WTC11 (cell line): ENCODE measurements at regions not wholly inside any gene's neighbourhood (a gene's known extent, or its start where the extent isn't known, plus 50 kb on each side); places are given as distances from the start of the nearest gene placed in this dataset.

Experiments
- ATAC-seq: fragments of 200-7000 bp; cut with Tn5 transposase; 2 replicates; pipeline ENCODE4 v1.10.0; 2021; ENCODE audit warnings: mild to moderate bottlenecking, moderate library complexity
- CTCF ChIA-PET: fragments of 300-600 bp; sonication (Branson Sonifier 250); formaldehyde crosslinking; loops from one replicate; lab custom pipeline; 2021; ENCODE audit warnings: antibody characterized with exemption; lab: Charles Lee
- POLR2A ChIA-PET: fragments of 350-600 bp; sonication (Branson Sonifier 250); formaldehyde crosslinking; loops from one replicate; lab custom pipeline; 2021; ENCODE audit warnings: antibody characterized with exemption; lab: Charles Lee
- DNase-seq: peaks from one replicate; pipeline ENCODE4 v3.0.0; 2021; ENCODE audit warnings: low spot score
- H3K27ac Mint-ChIP-seq: 2 replicates; pipeline ENCODE4 v1.8.0; 2021; ENCODE audit warnings: mixed read lengths
- H3K27me3 Mint-ChIP-seq: 2 replicates; pipeline ENCODE4 v1.8.0; 2021; ENCODE audit warnings: low read depth, mild to moderate bottlenecking, moderate library complexity, mixed read lengths
- H3K36me3 Mint-ChIP-seq: 2 replicates; pipeline ENCODE4 v1.8.0; 2021; ENCODE audit warnings: mixed read lengths
- H3K4me1 Mint-ChIP-seq: 2 replicates; pipeline ENCODE4 v1.8.0; 2022; ENCODE audit warnings: mixed read lengths
- H3K4me3 Mint-ChIP-seq: 2 replicates; pipeline ENCODE4 v1.8.0; 2021; ENCODE audit warnings: mild to moderate bottlenecking, moderate library complexity, mixed read lengths
- H3K9me3 Mint-ChIP-seq: 2 replicates; pipeline ENCODE4 v1.8.0; 2021; ENCODE audit warnings: mixed read lengths
- CREM ChIP-seq: sonication (generic); formaldehyde crosslinking; IDR thresholded peaks from 2 replicates; pipeline ENCODE4 v1.8.1; 2022; ENCODE audit warnings: mild to moderate bottlenecking, missing genetic modification reagents, moderate library complexity
- ESRRA ChIP-seq: sonication (generic); formaldehyde crosslinking; IDR thresholded peaks from 2 replicates; pipeline ENCODE4 v1.8.1; 2022; ENCODE audit warnings: mild to moderate bottlenecking, missing genetic modification reagents, borderline replicate concordance
- NFYB ChIP-seq: sonication (generic); formaldehyde crosslinking; conservative IDR thresholded peaks from 2 replicates; pipeline ENCODE4 v1.8.0; 2022; ENCODE audit warnings: low read depth, missing genetic modification reagents
- OVOL2 ChIP-seq: fragments of 250-450 bp; sonication (Bioruptor Pico); IDR thresholded peaks from 2 replicates; pipeline ENCODE4 v1.9.0; 2021; ENCODE audit warnings: mild to moderate bottlenecking, borderline replicate concordance
- RELA ChIP-seq: sonication (generic); formaldehyde crosslinking; IDR thresholded peaks from 2 replicates; pipeline ENCODE4 v1.8.1; 2022; ENCODE audit warnings: missing genetic modification reagents, mild to moderate bottlenecking, borderline replicate concordance
- TCF7 ChIP-seq: sonication (generic); formaldehyde crosslinking; IDR thresholded peaks from 2 replicates; pipeline ENCODE4 v1.8.0; 2022; ENCODE audit warnings: mild to moderate bottlenecking, low read depth, missing genetic modification reagents, moderate library complexity
- TEAD4 ChIP-seq: sonication (generic); formaldehyde crosslinking; IDR thresholded peaks from 2 replicates; pipeline ENCODE4 v1.8.0; 2022; ENCODE audit warnings: mild to moderate bottlenecking, missing genetic modification reagents
- TP53 ChIP-seq: sonication (generic); formaldehyde crosslinking; IDR thresholded peaks from 2 replicates; pipeline ENCODE4 v1.8.1; 2023; ENCODE audit warnings: mild to moderate bottlenecking, missing genetic modification reagents
- ZNF263 ChIP-seq: sonication (generic); formaldehyde crosslinking; IDR thresholded peaks from 2 replicates; pipeline ENCODE4 v1.8.1; 2022; ENCODE audit warnings: low read depth, mild to moderate bottlenecking, moderate library complexity, missing genetic modification reagents
- ZNF317 ChIP-seq: sonication (generic); formaldehyde crosslinking; IDR thresholded peaks from 2 replicates; pipeline ENCODE4 v1.8.1; 2023; ENCODE audit warnings: low read depth, mild to moderate bottlenecking, moderate library complexity, missing genetic modification reagents, borderline replicate concordance
- TF ChIP-seq, protein P1 (sequence below): sonication (generic); formaldehyde crosslinking; IDR thresholded peaks from 2 replicates; pipeline ENCODE4 v1.8.1; 2023; ENCODE audit warnings: mild to moderate bottlenecking, missing genetic modification reagents, moderate library complexity
- TF ChIP-seq, protein P2 (sequence below): sonication (generic); formaldehyde crosslinking; IDR thresholded peaks from 2 replicates; pipeline ENCODE4 v1.8.0; 2023; ENCODE audit warnings: mild to moderate bottlenecking, missing genetic modification reagents
- TF ChIP-seq, protein P3 (sequence below): fragments of 250-450 bp; sonication (Bioruptor Pico); IDR thresholded peaks from 2 replicates; pipeline ENCODE4 v1.9.0; 2021; ENCODE audit warnings: mild to moderate bottlenecking
- TF ChIP-seq, protein P4 (sequence below): sonication (generic); formaldehyde crosslinking; IDR thresholded peaks from 2 replicates; pipeline ENCODE4 v1.8.1; 2022; ENCODE audit warnings: missing genetic modification reagents, borderline replicate concordance
- TF ChIP-seq, protein P5 (sequence below): sonication (generic); formaldehyde crosslinking; conservative IDR thresholded peaks from 2 replicates; pipeline ENCODE4 v1.8.1; 2023; ENCODE audit warnings: mild to moderate bottlenecking, low read depth, missing genetic modification reagents, moderate library complexity
- TF ChIP-seq, protein P6 (sequence below): sonication (generic); formaldehyde crosslinking; IDR thresholded peaks from 2 replicates; pipeline ENCODE4 v1.8.1; 2022; ENCODE audit warnings: low read depth, mild to moderate bottlenecking, moderate library complexity, missing genetic modification reagents, borderline replicate concordance

DNA sequence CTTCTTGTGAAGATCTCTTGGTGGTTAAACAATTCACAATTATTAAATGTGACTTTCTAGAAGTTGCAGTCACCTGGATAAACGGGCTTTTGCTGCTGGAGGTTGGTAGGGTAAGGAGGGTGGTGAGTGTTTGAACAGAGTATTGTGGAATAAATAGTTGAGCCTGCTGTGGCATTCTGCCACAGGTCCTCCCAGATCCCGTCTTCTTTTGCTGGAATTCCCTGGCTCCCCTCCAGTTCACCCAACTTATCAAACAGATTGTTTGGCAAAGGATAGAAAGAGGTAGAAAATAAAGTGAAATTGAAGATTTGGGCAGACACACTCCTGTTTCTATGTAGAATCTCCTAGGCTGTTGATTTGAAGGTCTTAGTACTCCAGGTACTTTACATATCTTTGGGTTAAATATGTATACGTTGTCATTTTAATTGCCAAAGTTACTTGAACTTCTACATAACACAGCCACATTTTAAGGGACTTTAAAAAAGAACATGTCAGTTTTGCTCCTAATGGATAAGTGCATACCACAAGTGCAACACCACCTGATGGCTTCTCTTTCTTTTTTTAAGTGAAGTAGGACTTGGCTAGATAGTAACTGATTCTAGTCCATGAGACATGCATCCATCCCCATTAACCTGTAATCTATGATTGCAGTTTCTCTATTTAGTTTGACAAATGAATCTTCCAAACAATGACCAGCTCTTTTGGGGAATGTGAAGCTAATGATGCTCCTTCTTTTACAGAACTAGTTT, 83.0 kb downstream of the ARL4A start:
- no peak for TF ChIP-seq TEAD4 (CRISPR knock-in tag)
- TF ChIP-seq, protein P1, sequence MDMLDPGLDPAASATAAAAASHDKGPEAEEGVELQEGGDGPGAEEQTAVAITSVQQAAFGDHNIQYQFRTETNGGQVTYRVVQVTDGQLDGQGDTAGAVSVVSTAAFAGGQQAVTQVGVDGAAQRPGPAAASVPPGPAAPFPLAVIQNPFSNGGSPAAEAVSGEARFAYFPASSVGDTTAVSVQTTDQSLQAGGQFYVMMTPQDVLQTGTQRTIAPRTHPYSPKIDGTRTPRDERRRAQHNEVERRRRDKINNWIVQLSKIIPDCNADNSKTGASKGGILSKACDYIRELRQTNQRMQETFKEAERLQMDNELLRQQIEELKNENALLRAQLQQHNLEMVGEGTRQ (CRISPR knock-in tag): no peak
- no peak for TF ChIP-seq OVOL2 (CRISPR knock-in tag)
- TF ChIP-seq ZNF317 (CRISPR knock-in tag): no peak
- TF ChIP-seq TCF7 (CRISPR knock-in tag): no peak
- TF ChIP-seq ZNF263 (CRISPR knock-in tag): no peak
- TF ChIP-seq RELA (CRISPR knock-in tag): no peak
- no peak for TF ChIP-seq TP53 (CRISPR knock-in tag)
- TF ChIP-seq, protein P2, sequence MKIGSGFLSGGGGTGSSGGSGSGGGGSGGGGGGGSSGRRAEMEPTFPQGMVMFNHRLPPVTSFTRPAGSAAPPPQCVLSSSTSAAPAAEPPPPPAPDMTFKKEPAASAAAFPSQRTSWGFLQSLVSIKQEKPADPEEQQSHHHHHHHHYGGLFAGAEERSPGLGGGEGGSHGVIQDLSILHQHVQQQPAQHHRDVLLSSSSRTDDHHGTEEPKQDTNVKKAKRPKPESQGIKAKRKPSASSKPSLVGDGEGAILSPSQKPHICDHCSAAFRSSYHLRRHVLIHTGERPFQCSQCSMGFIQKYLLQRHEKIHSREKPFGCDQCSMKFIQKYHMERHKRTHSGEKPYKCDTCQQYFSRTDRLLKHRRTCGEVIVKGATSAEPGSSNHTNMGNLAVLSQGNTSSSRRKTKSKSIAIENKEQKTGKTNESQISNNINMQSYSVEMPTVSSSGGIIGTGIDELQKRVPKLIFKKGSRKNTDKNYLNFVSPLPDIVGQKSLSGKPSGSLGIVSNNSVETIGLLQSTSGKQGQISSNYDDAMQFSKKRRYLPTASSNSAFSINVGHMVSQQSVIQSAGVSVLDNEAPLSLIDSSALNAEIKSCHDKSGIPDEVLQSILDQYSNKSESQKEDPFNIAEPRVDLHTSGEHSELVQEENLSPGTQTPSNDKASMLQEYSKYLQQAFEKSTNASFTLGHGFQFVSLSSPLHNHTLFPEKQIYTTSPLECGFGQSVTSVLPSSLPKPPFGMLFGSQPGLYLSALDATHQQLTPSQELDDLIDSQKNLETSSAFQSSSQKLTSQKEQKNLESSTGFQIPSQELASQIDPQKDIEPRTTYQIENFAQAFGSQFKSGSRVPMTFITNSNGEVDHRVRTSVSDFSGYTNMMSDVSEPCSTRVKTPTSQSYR (CRISPR knock-in tag): no peak
- TF ChIP-seq ESRRA (CRISPR knock-in tag): no peak
- TF ChIP-seq, protein P3, sequence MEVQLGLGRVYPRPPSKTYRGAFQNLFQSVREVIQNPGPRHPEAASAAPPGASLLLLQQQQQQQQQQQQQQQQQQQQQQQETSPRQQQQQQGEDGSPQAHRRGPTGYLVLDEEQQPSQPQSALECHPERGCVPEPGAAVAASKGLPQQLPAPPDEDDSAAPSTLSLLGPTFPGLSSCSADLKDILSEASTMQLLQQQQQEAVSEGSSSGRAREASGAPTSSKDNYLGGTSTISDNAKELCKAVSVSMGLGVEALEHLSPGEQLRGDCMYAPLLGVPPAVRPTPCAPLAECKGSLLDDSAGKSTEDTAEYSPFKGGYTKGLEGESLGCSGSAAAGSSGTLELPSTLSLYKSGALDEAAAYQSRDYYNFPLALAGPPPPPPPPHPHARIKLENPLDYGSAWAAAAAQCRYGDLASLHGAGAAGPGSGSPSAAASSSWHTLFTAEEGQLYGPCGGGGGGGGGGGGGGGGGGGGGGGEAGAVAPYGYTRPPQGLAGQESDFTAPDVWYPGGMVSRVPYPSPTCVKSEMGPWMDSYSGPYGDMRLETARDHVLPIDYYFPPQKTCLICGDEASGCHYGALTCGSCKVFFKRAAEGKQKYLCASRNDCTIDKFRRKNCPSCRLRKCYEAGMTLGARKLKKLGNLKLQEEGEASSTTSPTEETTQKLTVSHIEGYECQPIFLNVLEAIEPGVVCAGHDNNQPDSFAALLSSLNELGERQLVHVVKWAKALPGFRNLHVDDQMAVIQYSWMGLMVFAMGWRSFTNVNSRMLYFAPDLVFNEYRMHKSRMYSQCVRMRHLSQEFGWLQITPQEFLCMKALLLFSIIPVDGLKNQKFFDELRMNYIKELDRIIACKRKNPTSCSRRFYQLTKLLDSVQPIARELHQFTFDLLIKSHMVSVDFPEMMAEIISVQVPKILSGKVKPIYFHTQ (CRISPR knock-in tag): no peak
- TF ChIP-seq NFYB: no peak
- TF ChIP-seq, protein P4, sequence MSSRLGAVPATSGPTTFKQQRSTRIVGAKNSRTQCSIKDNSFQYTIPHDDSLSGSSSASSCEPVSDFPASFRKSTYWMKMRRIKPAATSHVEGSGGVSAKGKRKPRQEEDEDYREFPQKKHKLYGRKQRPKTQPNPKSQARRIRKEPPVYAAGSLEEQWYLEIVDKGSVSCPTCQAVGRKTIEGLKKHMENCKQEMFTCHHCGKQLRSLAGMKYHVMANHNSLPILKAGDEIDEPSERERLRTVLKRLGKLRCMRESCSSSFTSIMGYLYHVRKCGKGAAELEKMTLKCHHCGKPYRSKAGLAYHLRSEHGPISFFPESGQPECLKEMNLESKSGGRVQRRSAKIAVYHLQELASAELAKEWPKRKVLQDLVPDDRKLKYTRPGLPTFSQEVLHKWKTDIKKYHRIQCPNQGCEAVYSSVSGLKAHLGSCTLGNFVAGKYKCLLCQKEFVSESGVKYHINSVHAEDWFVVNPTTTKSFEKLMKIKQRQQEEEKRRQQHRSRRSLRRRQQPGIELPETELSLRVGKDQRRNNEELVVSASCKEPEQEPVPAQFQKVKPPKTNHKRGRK: no peak
- TF ChIP-seq, protein P5, sequence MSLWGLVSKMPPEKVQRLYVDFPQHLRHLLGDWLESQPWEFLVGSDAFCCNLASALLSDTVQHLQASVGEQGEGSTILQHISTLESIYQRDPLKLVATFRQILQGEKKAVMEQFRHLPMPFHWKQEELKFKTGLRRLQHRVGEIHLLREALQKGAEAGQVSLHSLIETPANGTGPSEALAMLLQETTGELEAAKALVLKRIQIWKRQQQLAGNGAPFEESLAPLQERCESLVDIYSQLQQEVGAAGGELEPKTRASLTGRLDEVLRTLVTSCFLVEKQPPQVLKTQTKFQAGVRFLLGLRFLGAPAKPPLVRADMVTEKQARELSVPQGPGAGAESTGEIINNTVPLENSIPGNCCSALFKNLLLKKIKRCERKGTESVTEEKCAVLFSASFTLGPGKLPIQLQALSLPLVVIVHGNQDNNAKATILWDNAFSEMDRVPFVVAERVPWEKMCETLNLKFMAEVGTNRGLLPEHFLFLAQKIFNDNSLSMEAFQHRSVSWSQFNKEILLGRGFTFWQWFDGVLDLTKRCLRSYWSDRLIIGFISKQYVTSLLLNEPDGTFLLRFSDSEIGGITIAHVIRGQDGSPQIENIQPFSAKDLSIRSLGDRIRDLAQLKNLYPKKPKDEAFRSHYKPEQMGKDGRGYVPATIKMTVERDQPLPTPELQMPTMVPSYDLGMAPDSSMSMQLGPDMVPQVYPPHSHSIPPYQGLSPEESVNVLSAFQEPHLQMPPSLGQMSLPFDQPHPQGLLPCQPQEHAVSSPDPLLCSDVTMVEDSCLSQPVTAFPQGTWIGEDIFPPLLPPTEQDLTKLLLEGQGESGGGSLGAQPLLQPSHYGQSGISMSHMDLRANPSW (CRISPR knock-in tag): no peak
- TF ChIP-seq, protein P6, sequence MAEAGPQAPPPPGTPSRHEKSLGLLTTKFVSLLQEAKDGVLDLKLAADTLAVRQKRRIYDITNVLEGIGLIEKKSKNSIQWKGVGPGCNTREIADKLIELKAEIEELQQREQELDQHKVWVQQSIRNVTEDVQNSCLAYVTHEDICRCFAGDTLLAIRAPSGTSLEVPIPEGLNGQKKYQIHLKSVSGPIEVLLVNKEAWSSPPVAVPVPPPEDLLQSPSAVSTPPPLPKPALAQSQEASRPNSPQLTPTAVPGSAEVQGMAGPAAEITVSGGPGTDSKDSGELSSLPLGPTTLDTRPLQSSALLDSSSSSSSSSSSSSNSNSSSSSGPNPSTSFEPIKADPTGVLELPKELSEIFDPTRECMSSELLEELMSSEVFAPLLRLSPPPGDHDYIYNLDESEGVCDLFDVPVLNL (CRISPR knock-in tag): no peak
- TF ChIP-seq CREM (CRISPR knock-in tag): no peak
- H3K4me3 Mint-ChIP-seq: peak overlapping the region; percentile 18; the same call in 1 of the 2 replicates
- no peaks in the 10 kb centered on the region for H3K27me3 Mint-ChIP-seq
- H3K27ac Mint-ChIP-seq: peak overlapping the region; percentile 94
- ATAC-seq (peak; percentile 77), DNase-seq (no peak)
- H3K4me1 Mint-ChIP-seq: peaks cover 44% of the 10 kb centered on the region
- POLR2A ChIA-PET: no interaction called here
- H3K9me3 Mint-ChIP-seq: peaks cover 17% of the 10 kb centered on the region
- H3K36me3 Mint-ChIP-seq: peaks cover 16% of the 10 kb centered on the region
- CTCF ChIA-PET: interaction anchor here (0.6 to 1.9 kb wide), 2 partner anchors 59 to 83 kb away, joined by 3 to 9 read pairs; partner anchors contain the start of gene ARL4A
